NCI-H82 treated with DMSO at 0.1 percent for 48 hours (cell line): ENCODE measurements at regions not wholly inside any gene's neighbourhood (a gene's known extent, or its start where the extent isn't known, plus 50 kb on each side); places are given as distances from the start of the nearest gene placed in this dataset.
"Not testable (repeated sequence)": the region's sequence is repeated elsewhere in the genome, so short reads cannot be mapped to it uniquely, and the experiment has no call there.

ENCODE experiments used
- DNase-seq: peaks from one replicate; lab custom pipeline; 2025; ENCODE audit not compliant: unreplicated experiment; lab: John Stamatoyannopoulos, UW

DNA sequence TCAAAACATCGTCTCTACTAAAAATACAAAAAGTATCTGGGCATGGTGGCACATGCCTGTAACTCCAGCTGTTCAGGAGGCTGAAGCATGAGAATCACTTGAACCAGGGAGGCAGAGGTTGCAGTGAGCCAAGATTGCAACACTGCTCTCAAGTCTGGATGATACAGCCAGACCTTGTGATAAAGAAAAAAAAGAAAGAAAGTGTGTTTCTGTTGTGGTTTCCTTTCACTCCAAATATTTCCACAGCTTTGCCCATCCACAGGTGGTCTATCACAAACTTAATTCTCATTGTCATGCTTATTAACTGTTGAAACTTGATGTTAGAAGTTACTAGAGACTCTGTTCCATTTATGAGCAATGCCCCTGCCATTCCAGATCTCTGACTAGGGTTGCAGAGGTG, 316.0 kb upstream of the SEMA3C start:
- no peak for DNase-seq

DNA sequence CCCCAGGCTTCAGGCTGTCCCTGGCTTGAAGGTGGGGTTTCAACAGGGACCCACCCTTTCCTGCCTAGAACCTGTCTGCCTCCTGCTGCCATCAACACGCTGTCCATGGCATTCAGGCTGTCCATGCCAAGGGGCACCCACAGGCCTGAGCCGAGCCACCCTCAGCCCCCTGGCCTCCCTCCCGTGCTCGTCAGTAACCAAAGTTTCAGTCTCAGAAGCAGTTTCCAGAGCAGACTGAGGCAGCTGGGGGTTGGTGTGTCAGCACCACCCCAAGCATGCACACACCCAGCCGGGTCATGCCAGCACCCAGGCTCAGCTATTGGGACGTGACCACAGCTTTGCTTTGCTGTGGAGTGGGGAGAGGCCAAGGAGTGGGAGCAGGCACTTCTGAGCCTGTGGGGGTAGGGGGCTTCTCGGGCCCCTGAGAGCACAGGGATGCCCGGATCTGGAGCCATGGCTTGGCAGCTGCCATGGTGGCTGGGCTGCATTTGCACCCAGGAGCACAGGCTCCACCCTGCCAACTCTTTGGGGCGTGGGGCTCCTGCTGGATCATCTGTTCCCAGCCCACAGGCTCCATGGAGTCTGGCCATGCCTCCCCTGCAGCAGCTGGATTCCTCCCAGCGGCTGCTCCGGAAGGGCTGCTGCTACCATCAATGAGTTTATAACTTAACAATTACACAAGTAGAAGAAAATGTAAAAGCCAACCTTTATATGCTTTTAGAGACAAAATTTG, 314.5 kb upstream of the SEMA3C start:
- DNase-seq = no peak

DNA sequence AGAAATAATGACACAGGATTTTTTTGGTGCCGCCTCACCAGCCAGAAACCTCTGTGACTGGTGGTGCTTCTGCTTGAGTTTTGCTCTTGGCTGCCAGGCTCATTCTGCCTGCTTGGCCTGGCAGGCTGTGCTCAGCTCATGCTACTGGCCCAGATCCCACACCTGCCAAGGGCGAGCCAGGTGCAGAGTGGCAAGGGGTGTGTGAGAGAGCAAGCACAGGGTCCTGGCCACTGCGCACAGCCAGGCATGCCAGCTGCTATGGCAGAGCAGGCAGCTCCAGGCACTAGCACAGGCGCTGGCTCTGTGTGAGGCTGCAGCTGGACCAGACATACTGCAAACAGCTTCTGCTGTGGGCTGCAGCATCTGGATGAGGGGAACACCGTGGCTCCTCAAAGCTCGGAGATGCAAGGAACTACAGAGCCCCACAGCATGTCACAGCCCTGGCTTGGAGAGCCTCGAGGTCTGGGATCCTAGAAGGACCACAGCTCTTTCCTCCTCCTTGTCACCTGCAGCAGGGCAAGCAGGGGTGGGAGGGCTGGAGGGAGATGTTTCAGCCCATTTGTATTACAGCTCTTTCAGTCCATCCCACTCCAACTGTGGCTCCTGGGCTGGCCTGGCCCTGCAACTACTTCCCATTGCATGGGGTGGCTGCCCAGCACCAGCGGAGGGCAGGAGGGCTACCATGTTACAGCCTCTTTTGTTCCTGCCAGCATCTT, 313.4 kb upstream of the SEMA3C start:
- no peak for DNase-seq

DNA sequence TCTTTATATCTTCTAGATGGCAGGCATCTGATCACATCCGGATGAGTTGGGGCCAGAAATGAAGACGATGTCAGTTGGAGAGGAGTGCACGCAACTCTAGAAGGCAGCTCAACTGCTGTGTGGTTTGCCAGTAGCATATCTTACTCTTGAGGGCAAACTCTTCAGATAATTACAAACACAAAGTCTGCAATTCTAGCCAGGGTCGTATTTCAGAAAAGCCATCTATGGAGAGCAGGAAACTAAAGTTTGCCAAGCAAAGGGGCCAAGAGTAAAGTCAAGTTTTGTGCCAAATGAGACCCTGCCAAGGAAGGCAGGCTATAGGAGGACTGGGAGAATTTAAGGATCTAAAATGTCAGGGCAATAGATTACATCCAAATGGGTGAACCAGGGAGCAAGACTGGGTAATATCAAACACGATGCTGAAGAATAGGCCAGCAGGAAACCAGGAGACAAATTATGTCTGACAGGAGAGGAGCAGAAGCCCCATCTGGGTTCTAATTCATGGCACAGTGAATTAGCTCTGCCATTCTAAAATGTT, 312.5 kb upstream of the SEMA3C start:
- DNase-seq = no peak

DNA sequence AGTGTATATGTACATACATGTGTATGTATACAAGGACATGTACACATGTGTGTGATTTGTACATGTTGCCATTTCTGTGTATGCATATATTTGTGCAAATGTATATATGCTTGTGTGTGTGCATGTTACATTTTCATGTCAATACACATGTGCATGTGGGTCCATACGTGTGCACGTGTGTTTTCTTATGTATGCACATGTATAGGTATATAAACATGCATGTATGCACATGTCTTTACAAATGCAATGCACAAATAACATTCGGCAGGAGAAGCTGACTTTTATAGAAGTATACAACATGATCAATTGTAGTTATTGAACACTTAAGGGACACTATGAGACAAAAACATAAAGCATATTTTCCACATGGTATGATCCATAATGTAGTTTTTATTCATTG, 307.4 kb upstream of the SEMA3C start:
- DNase-seq = no peak

DNA sequence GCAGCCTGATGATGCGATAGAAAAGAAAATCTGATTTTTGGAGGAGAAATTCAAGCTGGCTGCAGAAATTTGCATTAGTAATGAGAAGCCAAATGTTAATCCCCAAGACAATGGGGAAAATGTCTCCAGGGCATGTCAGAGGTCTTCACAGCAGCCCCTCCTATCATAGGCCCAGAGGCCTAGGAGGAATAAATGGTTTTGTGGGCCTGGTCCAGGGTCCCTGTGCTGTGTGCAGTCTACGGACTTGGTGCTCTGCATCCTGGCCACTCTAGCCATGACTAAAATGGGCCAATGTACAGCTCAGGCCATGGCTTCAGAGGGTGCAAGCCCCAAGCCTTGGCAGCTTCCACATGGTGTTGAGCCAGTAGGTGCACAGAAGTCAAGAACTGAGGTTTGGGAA, 303.8 kb upstream of the SEMA3C start:
- DNase-seq = not testable (repeated sequence)

DNA sequence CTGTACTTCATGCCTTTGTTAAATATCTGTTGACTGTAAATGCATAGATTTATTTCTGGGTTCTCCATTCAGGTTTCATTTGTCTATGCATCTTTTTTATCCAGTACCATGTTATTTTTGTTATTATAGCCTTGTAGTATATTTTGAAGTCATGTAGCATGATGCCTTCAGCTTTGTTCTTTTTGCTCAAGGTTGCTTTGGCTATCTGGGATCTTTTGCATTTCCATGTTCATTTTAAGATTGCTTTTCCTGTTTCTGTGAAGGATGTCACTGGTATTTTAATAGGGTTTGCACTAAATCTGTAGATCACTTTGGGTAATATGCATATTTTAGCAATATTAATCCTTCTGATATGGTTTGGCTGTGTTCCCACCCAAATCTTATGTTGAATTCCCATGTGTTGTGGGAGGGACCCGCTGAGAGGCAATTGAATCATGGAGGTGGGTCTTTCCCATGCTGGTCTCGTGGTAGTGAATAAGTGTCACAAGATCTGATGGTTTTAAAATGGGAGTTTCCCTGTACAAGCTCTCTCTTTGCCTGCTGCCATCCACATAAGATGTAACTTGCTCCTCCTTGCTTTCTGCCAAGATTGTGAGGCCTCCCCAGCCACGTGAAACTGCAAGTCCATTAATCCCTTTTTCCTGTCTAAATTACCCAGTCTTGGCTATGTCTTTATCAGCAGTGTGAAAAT, 302.8 kb upstream of the SEMA3C start:
- no peak for DNase-seq

DNA sequence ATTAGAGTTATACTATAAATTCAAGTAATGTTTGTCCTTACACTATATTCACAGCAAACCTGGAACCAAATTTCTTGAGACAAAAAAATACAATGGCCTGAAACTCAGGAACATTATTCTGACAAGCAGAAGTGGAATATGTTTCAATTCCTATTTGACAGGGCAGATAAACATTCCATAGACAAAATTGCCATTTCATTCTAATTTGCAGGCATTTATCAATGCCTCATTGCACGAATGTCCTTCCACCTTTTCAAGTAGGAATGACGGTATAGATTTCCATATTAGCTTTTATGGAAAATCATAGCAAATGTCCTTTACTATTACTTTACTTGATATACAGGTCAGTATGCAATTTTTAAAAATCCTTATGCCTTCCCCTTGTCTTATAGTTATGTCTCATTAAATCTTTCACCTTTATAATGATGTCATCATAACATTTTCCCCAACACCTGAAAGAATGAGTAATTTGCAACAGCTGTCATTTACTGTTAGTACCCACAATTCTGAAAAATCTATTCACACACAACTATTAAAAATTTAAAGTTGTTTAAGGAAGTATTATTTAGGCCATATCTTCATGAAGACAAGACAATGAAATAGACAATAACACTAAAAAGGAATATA, 299.7 kb upstream of the SEMA3C start:
- DNase-seq = no peak

DNA sequence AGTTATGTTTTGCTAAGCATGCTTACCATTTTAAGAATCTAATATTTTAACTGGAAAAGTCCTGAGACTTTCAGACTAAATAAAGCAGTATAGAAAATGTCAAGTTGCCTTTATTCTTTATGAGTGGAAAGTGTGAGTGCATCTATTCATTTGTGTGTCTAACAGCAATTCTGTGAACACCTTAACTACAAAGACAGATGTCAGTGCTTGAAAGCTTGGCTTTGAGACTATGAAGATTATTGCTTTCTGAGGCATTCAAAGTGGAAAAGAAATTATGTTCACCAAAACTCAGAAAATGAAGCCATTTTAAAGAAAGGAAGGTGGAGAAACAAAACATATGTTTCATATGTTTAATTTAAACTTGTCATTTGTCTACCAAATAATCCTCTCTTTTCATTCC, 294.5 kb upstream of the SEMA3C start:
- DNase-seq = no peak

DNA sequence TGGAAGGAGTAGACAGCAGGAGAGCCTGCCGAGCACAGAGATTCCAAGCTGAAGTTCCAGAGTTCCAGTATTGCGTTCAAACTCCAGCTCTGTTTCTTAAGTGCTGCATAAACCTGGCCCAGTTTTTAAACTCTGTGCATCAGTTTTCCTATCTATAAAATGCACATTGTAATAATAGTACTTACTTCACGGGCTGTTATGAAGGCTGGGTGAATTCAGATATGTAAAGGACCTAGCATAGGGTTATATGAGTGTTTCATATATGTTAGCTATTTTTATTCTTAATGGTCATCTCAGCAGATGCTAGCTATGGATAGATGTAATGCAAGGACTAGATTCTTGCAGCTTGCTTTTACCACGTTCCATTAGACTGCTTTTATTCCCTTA, 293.1 kb upstream of the SEMA3C start:
- no peak for DNase-seq

DNA sequence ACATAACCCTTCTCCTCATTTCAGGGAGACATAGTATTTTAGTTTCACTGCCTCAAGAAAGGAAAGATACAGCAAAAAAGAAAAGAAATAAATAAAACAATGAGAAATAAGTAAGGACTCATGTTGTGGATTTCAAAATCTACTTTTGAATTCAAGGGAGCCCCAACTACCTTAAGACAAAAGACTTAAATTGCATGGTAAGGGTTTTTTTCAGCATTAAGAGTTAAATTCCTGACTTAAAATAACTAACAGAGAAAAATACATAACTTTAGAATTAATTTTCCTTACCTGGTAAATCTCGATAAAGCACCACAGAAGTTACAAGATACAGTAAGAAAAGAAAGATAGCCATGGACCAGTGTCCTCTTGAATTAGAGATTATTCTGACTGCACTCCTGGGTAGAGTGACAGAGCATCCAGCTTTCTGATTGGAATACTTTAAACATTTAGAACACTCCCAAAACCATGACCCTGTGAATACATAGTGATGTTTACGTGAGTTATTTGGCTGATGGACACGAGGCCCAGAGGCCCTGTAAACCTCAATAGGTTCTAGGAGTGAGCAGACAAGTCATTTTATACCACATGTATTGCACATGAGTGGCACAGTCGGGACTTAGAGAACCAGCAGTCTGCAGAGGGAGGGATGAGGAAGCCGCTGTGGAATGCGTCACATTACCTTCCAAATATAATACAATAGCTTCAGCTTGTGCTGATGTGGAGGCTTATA, 292.5 kb upstream of the SEMA3C start:
- no peak for DNase-seq

DNA sequence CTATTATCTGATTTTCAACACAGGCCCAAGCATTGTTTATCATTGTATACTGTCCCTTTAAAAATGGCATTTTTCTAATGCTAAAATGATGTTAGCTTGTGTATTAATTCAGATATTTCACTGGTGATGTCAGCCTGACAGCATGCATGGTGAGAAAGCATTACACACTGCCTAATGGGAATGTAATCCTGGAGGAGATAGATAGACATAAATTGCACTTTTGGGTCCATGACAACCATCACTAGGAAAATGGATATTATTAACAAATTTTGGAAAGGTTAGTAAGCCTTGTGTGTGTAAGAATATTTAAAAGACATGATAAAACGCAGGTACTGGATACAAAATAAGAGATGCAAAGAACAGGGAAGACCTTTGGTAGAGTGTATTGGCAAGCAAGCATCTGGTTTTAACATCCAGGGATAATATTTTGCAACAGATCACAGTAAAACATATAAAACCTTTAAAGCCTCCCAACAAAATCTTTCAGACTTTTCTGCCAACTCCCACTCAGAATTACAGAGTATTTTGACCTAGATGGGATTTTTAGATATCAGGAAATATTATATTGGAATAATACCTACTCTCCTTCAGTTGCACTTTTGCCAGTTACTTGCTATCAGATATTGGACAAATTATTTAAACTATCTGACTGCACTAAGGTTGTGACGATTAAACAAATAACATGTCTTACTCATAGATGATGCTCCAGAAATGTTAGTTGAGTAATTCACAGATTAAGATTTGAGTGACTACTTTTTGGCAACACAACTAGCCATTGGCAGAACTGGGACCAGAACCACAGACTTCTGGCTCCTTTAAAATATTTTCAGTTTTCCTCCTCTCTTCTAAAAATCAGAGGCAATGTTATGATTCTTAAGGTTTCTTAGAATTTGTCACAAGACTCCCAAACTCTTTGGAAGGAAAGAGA, 291.6 kb upstream of the SEMA3C start:
- no peak for DNase-seq

DNA sequence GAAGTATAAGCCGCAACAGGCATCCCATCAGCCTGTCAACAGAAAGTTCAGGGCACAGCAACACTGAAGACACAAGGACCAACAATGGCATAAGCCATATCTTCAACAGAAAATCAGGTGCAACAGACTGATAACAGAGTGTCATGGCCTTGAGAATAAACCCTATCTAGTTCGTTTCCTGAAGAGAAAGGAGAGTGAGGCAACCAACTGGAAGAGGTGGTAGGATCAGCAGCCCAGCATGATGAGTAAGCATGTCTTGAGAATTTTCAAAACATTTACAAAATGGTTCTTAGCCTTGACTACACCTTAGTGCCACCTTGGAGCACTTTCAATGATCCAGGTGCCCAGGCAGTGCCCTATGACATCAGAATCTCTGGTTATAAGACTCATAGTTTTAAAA, 290.2 kb upstream of the SEMA3C start:
- no peak for DNase-seq

DNA sequence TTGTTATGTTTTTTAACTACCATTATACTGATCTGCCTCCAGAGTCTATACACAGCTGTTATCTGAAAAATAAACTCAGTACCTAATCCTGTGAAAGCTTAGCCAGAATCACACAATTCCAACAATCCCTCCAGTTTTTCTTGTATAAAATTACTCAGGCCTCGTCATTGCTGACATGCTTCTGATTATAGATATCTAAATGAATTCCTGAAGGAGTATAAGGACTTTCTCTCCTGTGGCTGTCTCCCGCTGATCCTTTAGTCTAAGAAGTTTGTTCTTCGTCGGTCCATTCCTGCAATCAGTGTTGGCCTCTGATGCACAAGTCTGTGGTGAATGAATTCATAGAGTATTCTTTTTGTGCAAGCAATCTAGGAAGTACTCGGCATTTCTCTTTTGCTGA, 288.9 kb upstream of the SEMA3C start:
- no peak for DNase-seq

DNA sequence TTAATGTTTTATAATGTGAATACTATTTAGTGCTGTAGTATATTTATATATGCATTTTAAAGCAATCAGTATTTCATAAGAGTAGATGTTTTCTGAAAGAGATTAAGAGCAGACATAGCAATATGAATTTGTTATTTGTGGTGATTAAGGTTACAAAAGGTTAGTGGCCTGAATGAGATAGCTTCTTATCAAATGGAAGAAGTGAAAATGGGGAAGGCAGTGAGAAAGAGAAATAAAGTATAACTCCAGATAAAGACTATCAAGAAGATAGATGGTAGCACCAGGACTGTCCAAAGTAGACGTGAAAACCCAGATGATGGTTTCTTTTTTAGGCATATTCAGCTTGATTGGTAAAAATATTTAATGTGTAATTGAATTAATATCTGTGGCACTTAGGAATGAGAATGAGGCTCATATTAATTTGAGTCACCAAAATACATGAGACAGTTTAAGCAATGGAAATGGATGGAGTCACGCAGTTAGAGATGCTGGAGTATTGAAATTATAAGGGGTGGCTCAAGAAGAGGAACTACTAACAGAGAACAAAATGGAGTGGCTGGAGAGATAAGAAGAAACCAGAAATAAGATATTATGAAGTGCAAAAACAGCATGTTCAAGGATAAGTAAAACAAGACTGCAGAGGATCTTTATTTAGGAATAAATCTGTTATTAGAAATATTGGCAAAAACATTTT, 288.0 kb upstream of the SEMA3C start:
- no peak for DNase-seq

DNA sequence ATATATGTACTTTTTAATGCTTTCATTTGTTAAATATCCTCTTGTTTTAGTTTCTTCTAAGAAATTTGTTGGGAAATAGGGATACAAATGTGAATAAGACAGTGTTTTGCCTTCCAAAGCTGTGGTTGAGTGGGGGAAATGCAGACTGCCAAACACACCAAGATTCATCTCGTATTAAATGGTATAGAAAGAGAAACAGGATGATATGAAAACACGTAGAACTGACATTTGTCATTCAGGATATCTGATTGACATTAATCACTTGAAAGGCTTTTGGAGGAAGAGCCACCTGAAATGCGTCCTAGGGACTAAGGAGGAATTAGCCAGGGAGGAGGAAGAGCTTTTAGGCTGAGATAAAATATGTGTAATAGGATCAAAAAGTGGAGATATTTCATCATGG, 287.4 kb upstream of the SEMA3C start:
- no peak for DNase-seq

DNA sequence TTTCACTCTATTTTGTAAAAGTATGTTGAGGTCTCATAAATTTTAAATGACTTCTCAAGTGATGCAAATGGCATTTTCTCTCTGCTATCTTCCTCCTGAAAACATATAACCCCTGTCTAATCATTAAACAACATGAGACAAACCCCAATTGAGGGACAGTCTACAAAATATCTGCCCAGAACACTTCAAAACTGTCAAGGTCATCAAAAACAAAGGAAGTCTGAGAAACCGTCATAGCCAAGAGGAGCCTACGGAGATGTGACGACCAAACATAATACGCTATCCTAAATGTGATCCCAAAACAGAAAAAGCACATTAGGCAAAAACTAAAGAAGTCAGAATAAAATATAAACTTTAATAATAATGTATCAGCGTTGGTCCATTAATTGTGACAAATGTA, 282.3 kb upstream of the SEMA3C start:
- DNase-seq = no peak

DNA sequence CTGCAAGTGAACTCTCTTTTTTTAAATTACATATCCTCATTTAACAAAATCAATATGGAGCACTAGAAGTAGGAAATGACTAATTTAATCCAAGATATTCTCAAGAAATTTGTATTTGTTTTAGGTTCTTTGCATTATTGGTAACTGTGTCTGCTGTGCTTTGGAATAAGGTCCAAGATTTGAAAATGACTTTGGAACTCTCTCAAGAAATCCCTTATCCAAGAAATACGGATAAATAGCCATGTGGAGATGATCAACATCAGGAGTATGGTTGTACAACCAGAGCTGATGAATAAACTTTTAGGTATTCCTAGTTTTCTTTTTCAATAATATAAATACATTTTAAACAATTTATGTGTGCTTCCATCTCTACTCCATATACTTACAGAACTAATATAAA, 279.9 kb upstream of the SEMA3C start:
- no peak for DNase-seq

DNA sequence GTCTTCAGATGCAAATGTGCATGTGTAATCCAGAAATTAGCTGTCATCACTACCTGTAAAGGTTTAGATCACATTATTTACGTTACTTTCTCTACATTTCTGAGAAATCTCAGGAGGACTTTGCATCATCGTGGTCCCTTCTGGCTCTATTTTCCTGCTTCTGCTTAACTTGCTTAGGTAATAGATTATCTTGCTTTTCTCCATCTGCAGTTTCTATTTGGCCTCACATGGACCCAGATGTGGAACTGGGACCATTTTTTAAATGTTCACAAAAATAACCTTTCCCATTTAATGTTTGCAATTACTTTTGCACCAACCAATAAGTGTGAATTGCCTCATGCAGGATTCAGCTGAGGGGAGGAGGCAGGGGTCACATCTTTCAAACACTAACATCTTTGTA, 278.4 kb upstream of the SEMA3C start:
- no peak for DNase-seq
